ACC112 (cell line): ENCODE measurements at regions not wholly inside any gene's neighbourhood (a gene's known extent, or its start where the extent isn't known, plus 50 kb on each side); places are given as distances from the start of the nearest gene placed in this dataset.

ENCODE experiments used
- H2AFZ ChIP-seq: fragments of 200-600 bp; sonication (generic); one replicate; pipeline ENCODE4 v1.6.0; 2017; ENCODE audit warnings: antibody characterized with exemption, low read length; ENCODE audit not compliant: unreplicated experiment
- H3K27ac ChIP-seq: fragments of 200-600 bp; sonication (generic); 2 replicates; pipeline ENCODE4 v1.5.1; 2014; ENCODE audit warnings: low read depth, mild to moderate bottlenecking, antibody characterized with exemption, low read length, moderate library complexity
- H3K27me3 ChIP-seq: fragments of 200-600 bp; sonication (generic); 2 replicates; pipeline ENCODE4 v1.6.1; 2014; ENCODE audit warnings: mild to moderate bottlenecking, antibody characterized with exemption, low read length, moderate library complexity, mixed read lengths; ENCODE audit not compliant: insufficient read depth
- H3K36me3 ChIP-seq: fragments of 200-600 bp; sonication (generic); 2 replicates; pipeline ENCODE4 v1.6.1; 2016; ENCODE audit warnings: mild to moderate bottlenecking, antibody characterized with exemption, low read length, moderate library complexity, mixed read lengths; ENCODE audit not compliant: insufficient read depth
- H3K4me1 ChIP-seq: fragments of 200-600 bp; sonication (generic); one replicate; pipeline ENCODE4 v1.6.1; 2016; ENCODE audit warnings: low read length, mixed read lengths; ENCODE audit not compliant: insufficient read depth, unreplicated experiment, control insufficient read depth
- H3K4me3 ChIP-seq: fragments of 200-600 bp; sonication (generic); 2 replicates; pipeline ENCODE4 v1.5.1; 2014; ENCODE audit warnings: mild to moderate bottlenecking, low read depth, low read length
- H3K79me2 ChIP-seq: fragments of 200-600 bp; sonication (generic); one replicate; pipeline ENCODE4 v1.6.0; 2016; ENCODE audit warnings: low read length; ENCODE audit not compliant: control insufficient read depth, unreplicated experiment, insufficient read depth

DNA sequence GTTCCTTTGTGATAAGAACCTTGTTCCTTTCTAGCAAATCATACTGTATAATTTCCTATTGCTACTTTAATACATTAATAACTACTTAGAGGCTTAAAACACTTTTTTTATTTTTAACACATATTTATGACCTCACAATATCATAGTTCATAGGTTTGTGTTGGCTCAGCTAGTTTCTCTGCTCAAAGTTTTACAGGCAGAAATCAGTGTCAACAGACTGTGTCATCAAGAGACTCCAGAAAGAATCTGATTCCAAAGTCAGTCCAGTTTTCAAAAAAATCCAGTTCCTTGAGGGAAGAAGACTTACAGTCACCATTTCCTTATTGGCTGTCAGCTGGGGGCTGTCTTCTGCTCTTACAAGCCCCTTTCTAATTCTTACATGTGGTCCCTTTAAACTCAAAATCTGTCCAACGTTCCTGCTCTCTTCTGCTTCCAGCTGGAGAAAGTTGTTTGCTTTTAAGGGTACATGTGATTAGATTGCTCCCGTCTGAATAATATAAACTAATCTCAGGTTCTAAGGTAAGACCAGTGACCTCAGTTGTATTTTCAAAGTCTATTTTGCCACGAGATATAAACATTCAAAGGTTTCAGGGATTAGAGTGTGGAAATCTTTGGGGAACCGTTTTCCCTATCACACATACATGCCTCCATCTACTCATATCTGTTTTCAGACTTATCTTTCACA is 267.3 kb upstream of the SLITRK5 start:
- Histone ChIP-seq H3K36me3 (no peaks in the 10 kb centered on the region), H3K79me2 (no peaks in the 10 kb centered on the region), H3K4me1 (no peaks in the 10 kb centered on the region), H2AFZ (no peak overlapping the region), H3K27me3 (no peaks in the 10 kb centered on the region), H3K4me3 (no peak overlapping the region), H3K27ac (no peak overlapping the region)

DNA sequence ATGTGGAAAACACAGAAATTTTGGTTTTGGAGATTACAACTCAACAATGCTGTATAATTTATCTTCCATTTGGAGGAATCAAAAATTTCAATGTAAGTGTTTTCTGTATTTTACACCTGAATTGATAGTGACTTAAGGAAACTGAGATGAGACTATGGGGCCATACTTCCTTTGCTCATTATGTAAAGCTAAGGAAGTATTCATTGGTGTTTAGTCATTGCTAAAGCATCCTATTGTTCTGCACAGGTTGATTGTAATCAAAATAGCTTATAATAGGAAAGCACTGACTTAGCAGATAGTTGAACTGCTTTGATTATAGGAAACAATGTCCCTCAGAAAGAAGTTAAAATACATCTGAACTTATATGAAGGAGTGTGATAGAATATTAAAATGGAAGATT is 244.4 kb upstream of the SLITRK5 start:
- no peaks in the 10 kb centered on the region for H3K79me2 ChIP-seq
- H3K27me3 ChIP-seq, result no peaks in the 10 kb centered on the region

DNA sequence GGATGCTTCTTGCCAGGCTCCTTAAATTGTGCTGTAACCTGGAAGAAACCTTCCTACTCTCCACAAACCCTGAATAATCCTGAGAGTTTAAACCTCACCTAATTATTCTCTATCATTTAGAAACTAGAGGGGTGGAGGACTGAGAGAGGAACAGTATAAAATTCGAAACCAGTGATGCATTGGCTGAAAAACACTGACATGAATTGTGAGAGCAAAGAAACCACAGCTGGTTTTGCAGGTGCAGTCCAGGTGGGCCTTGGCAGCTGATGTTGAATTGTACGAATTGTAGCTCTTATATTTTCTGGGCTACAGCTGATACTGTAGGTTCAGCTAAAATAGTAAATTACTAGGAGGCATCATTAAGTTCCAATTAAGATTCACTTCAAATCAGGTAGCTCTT is 227.0 kb upstream of the SLITRK5 start:
- no peaks in the 10 kb centered on the region for H3K27me3 ChIP-seq
- no peaks in the 10 kb centered on the region for H3K36me3 ChIP-seq
- H3K4me1 ChIP-seq, result no peaks in the 10 kb centered on the region
- no peaks in the 10 kb centered on the region for H3K79me2 ChIP-seq
- H2AFZ ChIP-seq, result no peak overlapping the region
- H3K4me3 ChIP-seq, result no peak overlapping the region
- H3K27ac ChIP-seq, result no peak overlapping the region

More for the DNA sequence above, 244.4 kb upstream of the SLITRK5 start:
- no peaks in the 10 kb centered on the region for H3K36me3 ChIP-seq
- no peaks in the 10 kb centered on the region for H3K4me1 ChIP-seq
- H3K27ac ChIP-seq, result no peak overlapping the region
- no peak overlapping the region for H2AFZ ChIP-seq
- no peak overlapping the region for H3K4me3 ChIP-seq

DNA sequence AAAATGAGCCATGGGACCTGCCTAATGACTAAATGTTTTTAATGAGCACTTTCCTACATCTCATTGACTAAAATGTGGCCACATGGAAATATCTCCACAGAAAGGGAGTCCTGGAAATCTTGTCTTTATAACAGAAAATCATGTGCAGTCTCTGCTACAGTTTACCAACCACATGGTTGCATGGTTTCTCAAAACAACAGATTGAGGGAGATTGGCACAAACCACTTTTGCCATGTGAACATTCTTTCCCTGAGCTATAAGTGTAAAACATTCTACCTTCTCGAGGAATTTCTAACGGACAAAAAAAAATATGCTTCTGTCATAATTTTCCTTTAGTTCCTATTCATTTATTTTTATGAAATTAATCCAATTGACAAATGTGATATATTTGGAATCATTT is 218.9 kb upstream of the SLITRK5 start:
- Histone ChIP-seq H3K4me3 (no peak overlapping the region), H3K79me2 (no peaks in the 10 kb centered on the region), H3K27ac (no peak overlapping the region), H3K36me3 (no peaks in the 10 kb centered on the region), H3K27me3 (no peaks in the 10 kb centered on the region), H3K4me1 (no peaks in the 10 kb centered on the region), H2AFZ (no peak overlapping the region)

DNA sequence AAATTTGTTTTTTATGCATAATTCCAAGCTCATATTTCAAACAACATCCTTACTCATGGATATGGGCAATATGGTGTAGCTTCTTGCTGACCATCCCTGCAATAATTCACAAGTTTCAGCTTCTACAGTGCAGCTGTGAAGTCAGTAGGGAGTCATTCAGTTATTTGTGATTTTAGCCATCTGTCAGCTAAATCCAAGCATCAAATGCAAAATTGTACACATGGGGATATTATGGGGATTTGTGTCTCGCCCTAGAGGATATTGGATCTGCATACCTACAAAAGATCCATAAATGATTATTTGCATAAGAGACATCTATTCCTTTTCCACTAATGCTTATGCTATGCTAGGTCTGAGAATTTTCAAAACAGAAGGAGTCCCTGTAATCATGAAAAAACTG is 217.9 kb upstream of the SLITRK5 start:
- Histone ChIP-seq H3K4me1 (no peaks in the 10 kb centered on the region), H3K36me3 (no peaks in the 10 kb centered on the region), H3K4me3 (no peak overlapping the region), H2AFZ (no peak overlapping the region), H3K79me2 (no peaks in the 10 kb centered on the region), H3K27ac (no peak overlapping the region), H3K27me3 (no peaks in the 10 kb centered on the region)

DNA sequence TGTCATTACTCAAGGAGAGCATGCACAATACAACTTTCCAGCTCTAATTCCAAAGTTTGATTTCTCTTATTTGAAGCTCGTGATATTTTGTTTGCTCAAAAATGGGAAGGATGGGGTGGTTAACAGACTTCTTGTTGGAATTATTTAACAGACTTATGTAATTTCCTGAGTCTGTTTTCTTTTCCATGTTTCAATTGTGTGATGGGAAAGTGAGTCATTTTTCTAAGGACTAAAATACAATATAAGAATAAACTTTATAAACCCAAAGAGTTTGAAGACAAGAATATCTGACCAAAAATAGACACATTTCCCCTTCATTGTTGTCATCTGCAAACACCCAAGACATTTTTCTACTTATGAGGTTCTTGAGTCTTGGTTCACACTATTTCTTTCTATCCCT is 211.8 kb upstream of the SLITRK5 start:
- no peaks in the 10 kb centered on the region for H3K4me1 ChIP-seq
- no peaks in the 10 kb centered on the region for H3K36me3 ChIP-seq
- H3K79me2 ChIP-seq, result no peaks in the 10 kb centered on the region
- H2AFZ ChIP-seq, result no peak overlapping the region
- no peaks in the 10 kb centered on the region for H3K27me3 ChIP-seq
- H3K27ac ChIP-seq, result no peak overlapping the region
- H3K4me3 ChIP-seq, result no peak overlapping the region

DNA sequence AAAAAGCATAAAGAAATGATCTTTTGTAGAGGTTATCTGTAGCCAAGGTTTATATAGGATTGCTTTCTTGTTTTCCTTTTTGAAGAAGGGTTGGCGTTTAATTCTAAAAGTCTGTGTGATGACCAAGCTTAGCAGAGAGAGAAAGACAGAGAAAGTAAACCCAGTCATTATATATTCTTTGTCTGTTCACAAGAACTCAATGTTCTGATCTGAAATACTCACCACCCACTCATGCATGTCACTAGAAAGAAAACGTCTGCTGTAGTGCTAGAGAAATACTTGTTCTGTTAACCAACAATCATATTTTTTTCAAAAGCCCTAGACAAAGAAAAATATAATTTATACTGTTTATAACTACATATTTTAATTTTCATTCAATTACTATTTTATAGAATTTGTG is 173.7 kb upstream of the SLITRK5 start:
- Histone ChIP-seq H2AFZ (no peak overlapping the region), H3K36me3 (no peaks in the 10 kb centered on the region), H3K4me1 (no peaks in the 10 kb centered on the region), H3K4me3 (no peak overlapping the region), H3K79me2 (no peaks in the 10 kb centered on the region), H3K27me3 (no peaks in the 10 kb centered on the region), H3K27ac (no peak overlapping the region)

DNA sequence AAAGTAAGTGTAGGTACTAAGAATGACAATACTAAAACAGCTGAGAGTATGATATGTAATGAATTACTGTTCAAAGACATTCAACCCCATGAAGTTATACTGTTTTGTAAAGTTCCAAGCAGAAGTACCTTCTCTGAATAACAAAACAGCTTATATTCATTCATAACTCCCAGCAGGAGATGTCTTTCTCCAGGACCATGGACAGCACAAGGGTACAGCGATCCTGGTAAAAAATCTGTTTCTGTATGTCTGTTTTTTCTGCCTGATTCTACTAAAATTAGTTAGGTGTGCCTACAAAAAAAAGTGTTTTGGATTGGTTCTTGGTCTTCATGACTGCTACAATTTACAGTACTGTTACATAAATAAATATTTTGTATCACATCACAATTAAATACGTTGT is 172.5 kb upstream of the SLITRK5 start:
- H3K4me1 ChIP-seq, result no peaks in the 10 kb centered on the region
- no peak overlapping the region for H3K27ac ChIP-seq
- H2AFZ ChIP-seq, result no peak overlapping the region
- H3K36me3 ChIP-seq, result no peaks in the 10 kb centered on the region
- no peaks in the 10 kb centered on the region for H3K27me3 ChIP-seq
- H3K4me3 ChIP-seq, result no peak overlapping the region
- H3K79me2 ChIP-seq, result no peaks in the 10 kb centered on the region

DNA sequence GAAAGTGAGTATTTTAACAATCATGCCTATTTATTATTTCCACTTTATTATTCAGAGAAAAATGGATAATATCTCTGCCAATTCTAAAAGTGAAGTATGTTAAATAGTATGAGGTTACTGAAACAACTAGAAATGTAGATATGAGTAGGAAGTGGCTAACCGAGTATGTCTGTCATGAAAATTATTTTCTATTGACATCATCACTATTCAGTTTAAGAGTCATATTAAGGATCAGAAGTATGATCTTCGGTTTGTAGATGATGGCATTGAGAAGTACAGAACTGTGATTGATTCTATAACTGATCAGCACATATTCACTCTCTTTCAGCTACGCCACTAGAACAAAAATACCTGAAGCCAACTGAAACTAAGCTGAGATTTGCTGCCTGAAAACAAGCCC is 146.4 kb upstream of the SLITRK5 start:
- H3K4me1 ChIP-seq, result no peaks in the 10 kb centered on the region
- H3K4me3 ChIP-seq, result no peak overlapping the region
- no peaks in the 10 kb centered on the region for H3K36me3 ChIP-seq
- H3K27me3 ChIP-seq, result no peaks in the 10 kb centered on the region
- no peaks in the 10 kb centered on the region for H3K79me2 ChIP-seq
- no peak overlapping the region for H2AFZ ChIP-seq
- H3K27ac ChIP-seq, result no peak overlapping the region

DNA sequence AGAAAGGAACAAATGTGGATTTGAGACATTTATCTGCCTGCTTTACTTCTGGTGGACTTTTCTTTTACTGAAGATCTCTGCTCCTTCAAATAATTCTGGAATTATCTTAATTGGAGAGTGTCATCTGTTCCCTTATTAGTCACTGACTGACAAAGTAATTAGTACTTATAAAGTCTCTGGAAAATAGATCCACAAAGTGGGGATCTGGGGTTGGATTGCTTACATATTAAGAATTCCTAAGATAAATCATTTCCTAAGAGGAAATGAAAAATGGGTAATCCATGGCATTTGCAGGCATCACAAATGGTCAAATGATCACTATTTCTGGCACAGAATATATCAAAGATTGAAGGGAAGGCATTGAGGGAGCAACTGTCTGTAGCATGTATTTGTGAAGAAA is 137.4 kb upstream of the SLITRK5 start:
- Histone ChIP-seq H3K27me3 (no peaks in the 10 kb centered on the region), H3K4me1 (no peaks in the 10 kb centered on the region), H3K36me3 (no peaks in the 10 kb centered on the region), H2AFZ (no peak overlapping the region), H3K4me3 (no peak overlapping the region), H3K79me2 (no peaks in the 10 kb centered on the region), H3K27ac (no peak overlapping the region)

DNA sequence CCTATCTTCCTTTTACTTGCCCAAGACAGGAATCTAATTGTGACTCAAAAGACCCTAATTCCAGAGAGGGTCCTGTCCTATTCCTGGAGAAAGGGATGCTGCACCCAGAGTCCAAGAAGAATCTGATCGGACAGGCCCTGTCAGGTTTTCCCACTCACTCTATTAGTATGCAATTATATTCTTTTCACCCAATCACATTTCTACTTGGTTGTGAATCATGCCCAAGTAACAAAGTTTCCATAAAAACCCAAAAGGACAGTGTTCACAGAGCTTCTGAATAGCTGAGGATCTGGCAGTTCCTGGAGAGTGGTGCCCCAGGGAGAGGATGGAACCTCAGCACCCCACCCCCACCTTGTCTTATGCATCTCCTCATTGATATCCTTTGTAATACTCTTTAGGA is 135.3 kb upstream of the SLITRK5 start:
- Histone ChIP-seq H3K27ac (no peak overlapping the region), H3K4me3 (no peak overlapping the region), H2AFZ (no peak overlapping the region), H3K36me3 (no peaks in the 10 kb centered on the region), H3K27me3 (no peaks in the 10 kb centered on the region), H3K4me1 (no peaks in the 10 kb centered on the region), H3K79me2 (no peaks in the 10 kb centered on the region)
